GM12878 (cell line): ENCODE measurements at regions not wholly inside any gene's neighbourhood (a gene's known extent, or its start where the extent isn't known, plus 50 kb on each side); places are given as distances from the start of the nearest gene placed in this dataset.

Source experiments
- CHD1 ChIP-seq: IDR thresholded peaks from 2 replicates; pipeline ENCODE4 v1.6.1; 2012; ENCODE audit warnings: low read depth, low read length, improper control_type of control experiment
- EZH2 ChIP-seq: IDR thresholded peaks from 2 replicates; pipeline ENCODE4 v1.6.1; 2012; ENCODE audit warnings: low read depth, mild to moderate bottlenecking, control low read depth, inconsistent platforms, low read length, borderline replicate concordance; ENCODE audit not compliant: control insufficient read depth
- FOXK2 ChIP-seq: fragments of 450-650 bp; IDR thresholded peaks from 2 replicates; pipeline ENCODE4 v1.6.1; 2017; ENCODE audit warnings: mild to moderate bottlenecking, moderate library complexity
- FOXM1 ChIP-seq: IDR thresholded peaks from 2 replicates; pipeline ENCODE4 v1.6.1; 2012; ENCODE audit warnings: low read depth, mild to moderate bottlenecking, inconsistent platforms, low read length, moderate library complexity
- HDAC6 ChIP-seq: fragments of 200-600 bp; sonication (generic); IDR thresholded peaks from one replicate; pipeline ENCODE4 v1.8.0; 2017; ENCODE audit warnings: antibody characterized with exemption; ENCODE audit not compliant: unreplicated experiment
- JUND ChIP-seq: IDR thresholded peaks from 2 replicates; pipeline ENCODE4 v1.6.1; 2012; ENCODE audit warnings: low read depth, mild to moderate bottlenecking, low read length, improper control_type of control experiment, moderate library complexity
- MEF2A ChIP-seq: IDR thresholded peaks from 2 replicates; pipeline ENCODE4 v1.6.1; 2011; ENCODE audit warnings: low read depth, mild to moderate bottlenecking, low read length, moderate library complexity; ENCODE audit not compliant: insufficient read depth
- RAD21 ChIP-seq: IDR thresholded peaks from 2 replicates; pipeline ENCODE4 v1.6.1; 2011; ENCODE audit warnings: mild to moderate bottlenecking, low read depth, low read length, moderate library complexity; ENCODE audit not compliant: insufficient read depth
- TF ChIP-seq, protein P1 (sequence below): fragments of 450-650 bp; IDR thresholded peaks from 2 replicates; pipeline ENCODE4 v1.6.1; 2017; ENCODE audit warnings: mild to moderate bottlenecking
- TF ChIP-seq, protein P2 (sequence below): IDR thresholded peaks from 2 replicates; pipeline ENCODE4 v1.6.1; 2012; ENCODE audit warnings: low read depth, low read length, improper control_type of control experiment
- TF ChIP-seq, protein P3 (sequence below): fragments of 150-350 bp; IDR thresholded peaks from 2 replicates; pipeline ENCODE4 v1.6.1; 2016; ENCODE audit warnings: low read depth, low read length
- TF ChIP-seq, protein P4 (sequence below), 3 experiments: IDR thresholded peaks in 2 of 3; conservative IDR thresholded peaks in 1 of 3; 2 replicates each; pipeline ENCODE4 v1.5.1; 2011; ENCODE audit warnings: low read depth in 3 of 3, low read length in 3 of 3, mild to moderate bottlenecking in 3 of 3, control low read depth in 2 of 3, moderate library complexity in 2 of 3, inconsistent platforms in 1 of 3, mixed read lengths in 1 of 3; ENCODE audit not compliant: control insufficient read depth in 2 of 3, insufficient read depth in 1 of 3; ENCODE audit errors: extremely low read depth in 1 of 3
- TF ChIP-seq, protein P5 (sequence below): fragments of 450-650 bp; IDR thresholded peaks from 2 replicates; pipeline ENCODE4 v1.6.1; 2017; ENCODE audit warnings: antibody characterized with exemption, mild to moderate bottlenecking, moderate library complexity
- TF ChIP-seq, protein P6 (sequence below): IDR thresholded peaks from 2 replicates; pipeline ENCODE4 v1.6.1; 2011; ENCODE audit warnings: borderline replicate concordance, low read depth, mild to moderate bottlenecking, moderate library complexity, low read length; ENCODE audit not compliant: insufficient read depth, poor library complexity, severe bottlenecking

DNA sequence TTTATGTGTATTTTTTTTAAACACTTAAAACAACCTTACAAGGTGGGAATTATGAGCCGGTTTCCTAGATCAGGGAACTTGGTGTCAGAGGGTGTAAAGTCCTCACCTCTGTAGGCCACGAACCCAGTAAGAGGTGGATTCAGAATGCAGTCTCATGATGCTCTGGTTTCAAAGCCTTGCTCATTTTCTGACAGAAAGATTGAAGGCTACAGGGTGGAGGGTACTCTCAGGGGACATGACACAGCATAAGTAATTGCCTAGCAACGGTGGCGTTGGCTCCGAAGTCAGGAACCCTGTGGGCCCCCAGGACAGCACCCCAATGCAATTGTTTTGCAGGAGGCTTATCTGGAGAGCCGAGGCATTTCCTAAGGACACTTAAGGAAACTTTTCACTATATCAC is 794.7 kb downstream of the EFNB2 start:
- TF ChIP-seq RAD21 = no peak
- no peak for TF ChIP-seq FOXM1
- TF ChIP-seq, protein P1, sequence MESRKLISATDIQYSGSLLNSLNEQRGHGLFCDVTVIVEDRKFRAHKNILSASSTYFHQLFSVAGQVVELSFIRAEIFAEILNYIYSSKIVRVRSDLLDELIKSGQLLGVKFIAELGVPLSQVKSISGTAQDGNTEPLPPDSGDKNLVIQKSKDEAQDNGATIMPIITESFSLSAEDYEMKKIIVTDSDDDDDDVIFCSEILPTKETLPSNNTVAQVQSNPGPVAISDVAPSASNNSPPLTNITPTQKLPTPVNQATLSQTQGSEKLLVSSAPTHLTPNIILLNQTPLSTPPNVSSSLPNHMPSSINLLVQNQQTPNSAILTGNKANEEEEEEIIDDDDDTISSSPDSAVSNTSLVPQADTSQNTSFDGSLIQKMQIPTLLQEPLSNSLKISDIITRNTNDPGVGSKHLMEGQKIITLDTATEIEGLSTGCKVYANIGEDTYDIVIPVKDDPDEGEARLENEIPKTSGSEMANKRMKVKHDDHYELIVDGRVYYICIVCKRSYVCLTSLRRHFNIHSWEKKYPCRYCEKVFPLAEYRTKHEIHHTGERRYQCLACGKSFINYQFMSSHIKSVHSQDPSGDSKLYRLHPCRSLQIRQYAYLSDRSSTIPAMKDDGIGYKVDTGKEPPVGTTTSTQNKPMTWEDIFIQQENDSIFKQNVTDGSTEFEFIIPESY = no peak
- TF ChIP-seq, protein P2, sequence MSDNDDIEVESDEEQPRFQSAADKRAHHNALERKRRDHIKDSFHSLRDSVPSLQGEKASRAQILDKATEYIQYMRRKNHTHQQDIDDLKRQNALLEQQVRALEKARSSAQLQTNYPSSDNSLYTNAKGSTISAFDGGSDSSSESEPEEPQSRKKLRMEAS = no peak
- TF ChIP-seq, protein P3, sequence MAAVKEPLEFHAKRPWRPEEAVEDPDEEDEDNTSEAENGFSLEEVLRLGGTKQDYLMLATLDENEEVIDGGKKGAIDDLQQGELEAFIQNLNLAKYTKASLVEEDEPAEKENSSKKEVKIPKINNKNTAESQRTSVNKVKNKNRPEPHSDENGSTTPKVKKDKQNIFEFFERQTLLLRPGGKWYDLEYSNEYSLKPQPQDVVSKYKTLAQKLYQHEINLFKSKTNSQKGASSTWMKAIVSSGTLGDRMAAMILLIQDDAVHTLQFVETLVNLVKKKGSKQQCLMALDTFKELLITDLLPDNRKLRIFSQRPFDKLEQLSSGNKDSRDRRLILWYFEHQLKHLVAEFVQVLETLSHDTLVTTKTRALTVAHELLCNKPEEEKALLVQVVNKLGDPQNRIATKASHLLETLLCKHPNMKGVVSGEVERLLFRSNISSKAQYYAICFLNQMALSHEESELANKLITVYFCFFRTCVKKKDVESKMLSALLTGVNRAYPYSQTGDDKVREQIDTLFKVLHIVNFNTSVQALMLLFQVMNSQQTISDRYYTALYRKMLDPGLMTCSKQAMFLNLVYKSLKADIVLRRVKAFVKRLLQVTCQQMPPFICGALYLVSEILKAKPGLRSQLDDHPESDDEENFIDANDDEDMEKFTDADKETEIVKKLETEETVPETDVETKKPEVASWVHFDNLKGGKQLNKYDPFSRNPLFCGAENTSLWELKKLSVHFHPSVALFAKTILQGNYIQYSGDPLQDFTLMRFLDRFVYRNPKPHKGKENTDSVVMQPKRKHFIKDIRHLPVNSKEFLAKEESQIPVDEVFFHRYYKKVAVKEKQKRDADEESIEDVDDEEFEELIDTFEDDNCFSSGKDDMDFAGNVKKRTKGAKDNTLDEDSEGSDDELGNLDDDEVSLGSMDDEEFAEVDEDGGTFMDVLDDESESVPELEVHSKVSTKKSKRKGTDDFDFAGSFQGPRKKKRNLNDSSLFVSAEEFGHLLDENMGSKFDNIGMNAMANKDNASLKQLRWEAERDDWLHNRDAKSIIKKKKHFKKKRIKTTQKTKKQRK = no peak
- TF ChIP-seq, protein P4, sequence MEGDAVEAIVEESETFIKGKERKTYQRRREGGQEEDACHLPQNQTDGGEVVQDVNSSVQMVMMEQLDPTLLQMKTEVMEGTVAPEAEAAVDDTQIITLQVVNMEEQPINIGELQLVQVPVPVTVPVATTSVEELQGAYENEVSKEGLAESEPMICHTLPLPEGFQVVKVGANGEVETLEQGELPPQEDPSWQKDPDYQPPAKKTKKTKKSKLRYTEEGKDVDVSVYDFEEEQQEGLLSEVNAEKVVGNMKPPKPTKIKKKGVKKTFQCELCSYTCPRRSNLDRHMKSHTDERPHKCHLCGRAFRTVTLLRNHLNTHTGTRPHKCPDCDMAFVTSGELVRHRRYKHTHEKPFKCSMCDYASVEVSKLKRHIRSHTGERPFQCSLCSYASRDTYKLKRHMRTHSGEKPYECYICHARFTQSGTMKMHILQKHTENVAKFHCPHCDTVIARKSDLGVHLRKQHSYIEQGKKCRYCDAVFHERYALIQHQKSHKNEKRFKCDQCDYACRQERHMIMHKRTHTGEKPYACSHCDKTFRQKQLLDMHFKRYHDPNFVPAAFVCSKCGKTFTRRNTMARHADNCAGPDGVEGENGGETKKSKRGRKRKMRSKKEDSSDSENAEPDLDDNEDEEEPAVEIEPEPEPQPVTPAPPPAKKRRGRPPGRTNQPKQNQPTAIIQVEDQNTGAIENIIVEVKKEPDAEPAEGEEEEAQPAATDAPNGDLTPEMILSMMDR (IDR thresholded peaks at IDR 0.05 in 2 of 3, conservative IDR thresholded peaks at IDR 0.05 in 1 of 3; ENCODE audit: control insufficient read depth in 2 of 3, extremely low read depth in 1 of 3, insufficient read depth in 1 of 3, low read depth in 3 of 3, low read length in 3 of 3) = no peak
- TF ChIP-seq FOXK2 = no peak
- no peak for TF ChIP-seq MEF2A
- TF ChIP-seq CHD1 = no peak
- TF ChIP-seq EZH2 = no peak
- TF ChIP-seq JUND = no peak
- TF ChIP-seq, protein P5, sequence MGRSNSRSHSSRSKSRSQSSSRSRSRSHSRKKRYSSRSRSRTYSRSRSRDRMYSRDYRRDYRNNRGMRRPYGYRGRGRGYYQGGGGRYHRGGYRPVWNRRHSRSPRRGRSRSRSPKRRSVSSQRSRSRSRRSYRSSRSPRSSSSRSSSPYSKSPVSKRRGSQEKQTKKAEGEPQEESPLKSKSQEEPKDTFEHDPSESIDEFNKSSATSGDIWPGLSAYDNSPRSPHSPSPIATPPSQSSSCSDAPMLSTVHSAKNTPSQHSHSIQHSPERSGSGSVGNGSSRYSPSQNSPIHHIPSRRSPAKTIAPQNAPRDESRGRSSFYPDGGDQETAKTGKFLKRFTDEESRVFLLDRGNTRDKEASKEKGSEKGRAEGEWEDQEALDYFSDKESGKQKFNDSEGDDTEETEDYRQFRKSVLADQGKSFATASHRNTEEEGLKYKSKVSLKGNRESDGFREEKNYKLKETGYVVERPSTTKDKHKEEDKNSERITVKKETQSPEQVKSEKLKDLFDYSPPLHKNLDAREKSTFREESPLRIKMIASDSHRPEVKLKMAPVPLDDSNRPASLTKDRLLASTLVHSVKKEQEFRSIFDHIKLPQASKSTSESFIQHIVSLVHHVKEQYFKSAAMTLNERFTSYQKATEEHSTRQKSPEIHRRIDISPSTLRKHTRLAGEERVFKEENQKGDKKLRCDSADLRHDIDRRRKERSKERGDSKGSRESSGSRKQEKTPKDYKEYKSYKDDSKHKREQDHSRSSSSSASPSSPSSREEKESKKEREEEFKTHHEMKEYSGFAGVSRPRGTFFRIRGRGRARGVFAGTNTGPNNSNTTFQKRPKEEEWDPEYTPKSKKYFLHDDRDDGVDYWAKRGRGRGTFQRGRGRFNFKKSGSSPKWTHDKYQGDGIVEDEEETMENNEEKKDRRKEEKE = no peak
- no peak for TF ChIP-seq HDAC6
- TF ChIP-seq, protein P6, sequence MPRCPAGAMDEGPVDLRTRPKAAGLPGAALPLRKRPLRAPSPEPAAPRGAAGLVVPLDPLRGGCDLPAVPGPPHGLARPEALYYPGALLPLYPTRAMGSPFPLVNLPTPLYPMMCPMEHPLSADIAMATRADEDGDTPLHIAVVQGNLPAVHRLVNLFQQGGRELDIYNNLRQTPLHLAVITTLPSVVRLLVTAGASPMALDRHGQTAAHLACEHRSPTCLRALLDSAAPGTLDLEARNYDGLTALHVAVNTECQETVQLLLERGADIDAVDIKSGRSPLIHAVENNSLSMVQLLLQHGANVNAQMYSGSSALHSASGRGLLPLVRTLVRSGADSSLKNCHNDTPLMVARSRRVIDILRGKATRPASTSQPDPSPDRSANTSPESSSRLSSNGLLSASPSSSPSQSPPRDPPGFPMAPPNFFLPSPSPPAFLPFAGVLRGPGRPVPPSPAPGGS = no peak
